Right lobe of liver (tissue), 4 donors: ENCODE measurements at regions not wholly inside any gene's neighbourhood (a gene's known extent, or its start where the extent isn't known, plus 50 kb on each side); places are given as distances from the start of the nearest gene placed in this dataset.

Experiments
- POLR2A ChIP-seq: fragments of 450-650 bp; IDR thresholded peaks from one replicate; pipeline ENCODE4 v1.6.1; 2017; ENCODE audit warnings: antibody characterized with exemption, mild to moderate bottlenecking
- TF ChIP-seq, protein P1 (sequence below), 4 donors: fragments of 200-600 bp in 3 of 4; fragments of 450-650 bp in 1 of 4; IDR thresholded peaks; one replicate each; pipeline versions ENCODE4 v1.5.1 to v1.8.0; 2016 to 2022; ENCODE audit warnings: antibody characterized with exemption in 4 of 4, mild to moderate bottlenecking in 2 of 4
- donor health status: DM: no; HTN: no; CAD: no.
- donor health status: DM: no; HTN: no; CAD: no.
- donor health status: DM: no; HTN: yes; CAD: no.

DNA sequence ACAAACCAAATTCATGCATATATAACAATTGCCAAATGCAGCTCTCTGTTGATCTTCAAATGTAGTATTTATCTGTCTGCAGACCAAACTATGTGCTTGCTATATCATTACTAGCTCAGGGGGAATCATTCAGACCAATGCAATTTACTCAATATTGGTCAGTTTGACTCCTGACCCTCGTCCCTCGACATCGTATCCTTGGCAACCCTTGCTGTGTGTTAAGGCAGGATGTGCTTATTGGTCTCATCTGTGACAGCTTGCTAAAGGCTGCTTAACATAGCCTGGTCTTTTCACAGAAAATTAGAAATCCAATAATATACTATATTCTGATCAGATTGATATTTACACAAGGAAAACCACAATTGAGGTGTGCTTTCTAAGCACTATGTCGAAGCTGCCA lies 747.1 kb downstream of the GALR1 start:
- TF ChIP-seq, protein P1, sequence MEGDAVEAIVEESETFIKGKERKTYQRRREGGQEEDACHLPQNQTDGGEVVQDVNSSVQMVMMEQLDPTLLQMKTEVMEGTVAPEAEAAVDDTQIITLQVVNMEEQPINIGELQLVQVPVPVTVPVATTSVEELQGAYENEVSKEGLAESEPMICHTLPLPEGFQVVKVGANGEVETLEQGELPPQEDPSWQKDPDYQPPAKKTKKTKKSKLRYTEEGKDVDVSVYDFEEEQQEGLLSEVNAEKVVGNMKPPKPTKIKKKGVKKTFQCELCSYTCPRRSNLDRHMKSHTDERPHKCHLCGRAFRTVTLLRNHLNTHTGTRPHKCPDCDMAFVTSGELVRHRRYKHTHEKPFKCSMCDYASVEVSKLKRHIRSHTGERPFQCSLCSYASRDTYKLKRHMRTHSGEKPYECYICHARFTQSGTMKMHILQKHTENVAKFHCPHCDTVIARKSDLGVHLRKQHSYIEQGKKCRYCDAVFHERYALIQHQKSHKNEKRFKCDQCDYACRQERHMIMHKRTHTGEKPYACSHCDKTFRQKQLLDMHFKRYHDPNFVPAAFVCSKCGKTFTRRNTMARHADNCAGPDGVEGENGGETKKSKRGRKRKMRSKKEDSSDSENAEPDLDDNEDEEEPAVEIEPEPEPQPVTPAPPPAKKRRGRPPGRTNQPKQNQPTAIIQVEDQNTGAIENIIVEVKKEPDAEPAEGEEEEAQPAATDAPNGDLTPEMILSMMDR (IDR thresholded peaks at IDR 0.05) = no peak
- no peak for TF ChIP-seq POLR2A
